Endometrium (tissue), 2 donors: ENCODE measurements at regions not wholly inside any gene's neighbourhood (a gene's known extent, or its start where the extent isn't known, plus 50 kb on each side); places are given as distances from the start of the nearest gene placed in this dataset.
A peak's percentile ranks its signal among the peaks of the same experiment; 100 is the strongest.
"Not testable (repeated sequence)": the region's sequence is repeated elsewhere in the genome, so short reads cannot be mapped to it uniquely, and the experiment has no call there.

ENCODE experiments used
- FAIRE-seq: peaks from 2 replicates; lab custom pipeline; 2012; peaks lifted over from hg19 to GRCh38; lab: Jason Lieb, UNC
- donor health status: control.
- donor health status: control.

DNA sequence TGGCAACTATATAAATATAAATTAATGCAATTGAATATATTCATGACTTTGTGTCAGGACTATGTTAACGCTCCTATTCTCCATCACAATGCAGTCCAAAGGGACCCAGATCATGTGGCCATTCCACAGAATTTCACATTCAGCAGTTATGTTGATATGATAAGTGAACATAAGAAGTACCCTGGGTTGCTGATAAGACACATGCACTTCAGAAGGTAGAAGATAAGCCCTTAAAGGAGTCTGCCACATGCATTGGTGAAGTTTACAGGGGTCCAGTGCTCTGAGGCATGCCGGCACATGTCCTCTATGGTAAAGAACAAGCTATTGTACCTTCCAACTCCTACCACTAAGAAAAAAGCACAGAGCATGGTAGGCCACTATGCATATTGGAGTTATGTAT lies 76.4 kb downstream of the PHAX start:
- no peak for FAIRE-seq

DNA sequence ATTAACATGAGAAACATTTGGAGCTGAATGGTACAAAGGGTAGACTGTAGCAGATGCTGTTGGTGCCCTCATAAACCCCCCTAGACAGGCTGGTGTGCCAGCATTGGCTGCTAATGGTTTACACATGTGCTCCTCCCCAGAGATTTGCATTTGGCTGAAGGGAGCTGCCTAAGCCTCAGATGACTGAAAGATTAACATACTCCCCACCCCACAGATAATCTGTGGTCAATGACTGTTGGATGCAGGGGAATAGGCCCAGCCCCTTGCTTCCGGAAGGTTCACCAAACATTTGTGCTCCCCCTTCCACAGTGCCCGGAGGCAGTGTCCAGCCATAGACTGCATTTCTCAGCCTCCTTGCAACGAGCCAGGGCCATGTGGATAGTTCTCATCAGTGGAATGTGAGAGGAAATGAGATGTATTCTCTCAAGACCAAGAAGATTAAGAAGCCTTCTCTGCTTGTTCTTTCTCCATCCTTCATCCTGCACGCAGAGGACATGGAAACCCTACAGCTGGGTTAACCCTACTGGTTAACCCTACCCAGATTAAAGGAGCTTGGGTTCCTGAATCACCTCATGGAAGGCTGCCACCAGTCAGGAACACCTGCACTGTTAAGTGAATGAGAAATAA lies 79.6 kb downstream of the PHAX start:
- FAIRE-seq, result no peak

DNA sequence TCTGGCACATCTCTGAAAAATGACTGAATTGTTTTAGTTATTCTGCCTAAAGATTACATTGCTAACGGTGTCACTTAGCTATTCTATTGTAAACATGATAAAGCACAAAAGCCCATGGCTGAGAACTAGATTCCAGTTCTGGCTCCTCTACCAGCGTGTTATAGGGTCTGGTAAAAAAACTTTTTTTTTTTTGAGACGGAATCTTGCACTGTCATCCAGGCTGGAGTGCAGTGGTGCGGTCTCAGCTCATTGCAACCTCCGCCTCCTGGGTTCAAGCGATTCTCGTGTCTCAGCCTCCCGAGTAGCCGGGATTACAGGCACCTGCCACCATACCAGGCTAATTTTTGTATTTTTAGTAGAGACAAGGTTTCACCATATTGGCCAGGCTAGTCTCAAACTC lies 80.6 kb downstream of the PHAX start:
- not testable (repeated sequence) for FAIRE-seq

DNA sequence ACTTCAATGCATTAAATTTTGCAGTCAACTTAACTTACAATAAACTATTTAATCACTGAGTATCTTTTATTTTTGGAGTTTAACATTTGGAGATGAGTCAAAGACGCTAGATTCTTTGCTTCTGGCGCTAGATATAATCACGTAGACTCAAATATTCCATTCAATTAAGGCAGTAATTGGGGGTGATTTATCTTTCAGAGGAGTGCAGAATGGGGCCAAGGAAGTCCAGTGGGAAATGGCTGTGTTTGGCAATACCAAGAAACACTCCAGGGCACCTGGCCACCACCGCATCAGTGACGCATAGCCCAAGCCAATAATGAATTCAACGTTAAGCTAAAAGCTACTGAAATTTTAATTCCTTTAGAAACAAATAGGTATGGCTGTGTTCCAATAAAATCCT lies 81.2 kb downstream of the PHAX start:
- FAIRE-seq, result no peak

DNA sequence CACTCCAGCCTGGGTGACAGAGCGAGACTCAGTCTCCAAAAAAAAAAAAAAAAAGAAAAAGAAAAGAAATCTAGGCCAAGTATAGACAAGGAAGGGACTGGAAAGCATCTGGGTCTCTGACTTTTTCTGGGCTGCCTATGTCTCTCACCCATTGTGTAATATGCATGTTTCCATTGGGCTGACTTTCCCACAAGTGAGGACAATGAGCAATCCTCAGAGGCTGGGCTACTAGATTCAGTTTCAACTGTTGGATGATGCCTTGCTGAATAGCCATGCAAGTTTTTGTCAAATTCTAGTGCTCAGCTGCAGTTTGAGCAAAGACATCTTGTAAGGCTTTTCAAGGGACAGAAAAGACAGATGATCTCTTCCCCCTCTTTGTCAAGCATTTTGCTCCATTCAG lies 82.1 kb downstream of the PHAX start:
- FAIRE-seq, result no peak

DNA sequence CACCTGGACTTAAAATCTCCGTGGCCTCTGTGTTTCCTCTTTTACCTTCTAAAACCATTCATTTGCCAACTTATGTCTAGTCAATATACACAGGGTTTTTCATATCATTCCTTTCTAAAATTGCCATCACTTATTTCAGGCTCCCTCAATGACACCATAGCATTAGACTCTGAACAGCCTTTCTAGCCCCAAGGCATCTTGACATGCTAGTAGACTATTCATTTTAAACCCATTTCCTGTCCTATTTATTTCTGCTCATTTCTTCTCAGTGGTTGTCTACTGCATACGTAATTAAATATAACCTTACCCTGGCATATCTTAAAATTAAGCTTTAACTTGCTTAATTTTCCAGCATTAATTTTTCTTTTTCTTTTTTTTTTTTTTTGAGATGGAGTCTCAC lies 83.2 kb downstream of the PHAX start:
- no peak for FAIRE-seq

DNA sequence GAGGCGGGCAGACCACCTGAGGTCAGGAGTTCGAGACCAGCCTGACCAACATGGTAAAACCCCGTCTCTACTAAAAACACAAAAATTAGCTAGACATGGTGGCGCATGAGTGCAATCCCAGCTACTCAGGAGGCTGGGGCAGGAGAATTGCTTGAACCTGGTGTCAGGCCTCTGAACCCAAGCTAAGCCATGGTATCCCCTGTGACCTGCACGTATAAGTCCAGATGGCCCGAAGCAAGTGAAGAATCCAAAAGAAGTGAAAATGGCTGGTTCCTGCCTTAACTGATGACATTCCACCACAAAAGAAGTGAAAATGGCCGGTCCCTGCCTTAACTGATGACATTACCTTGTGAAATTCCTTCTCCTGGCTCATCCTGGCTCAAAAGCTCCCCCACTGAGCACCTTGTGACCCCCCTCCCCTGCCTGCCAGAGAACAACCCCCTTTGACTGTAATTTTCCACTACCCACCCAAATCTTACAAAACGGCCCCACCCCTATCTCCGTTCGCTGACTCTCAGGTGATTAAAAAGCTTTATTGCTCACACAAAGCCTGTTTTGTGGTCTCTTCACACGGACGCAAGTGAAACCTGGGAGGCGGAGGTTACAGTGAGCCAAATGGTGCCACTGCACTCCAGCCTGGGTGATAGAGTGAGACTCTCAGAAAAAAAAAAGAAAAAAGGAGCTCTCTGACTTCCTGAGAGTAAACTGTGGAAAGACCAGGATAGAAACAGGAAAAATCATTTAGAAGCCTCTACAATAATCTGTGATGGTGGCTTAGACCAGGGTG lies 84.1 kb downstream of the PHAX start:
- not testable (repeated sequence) for FAIRE-seq

DNA sequence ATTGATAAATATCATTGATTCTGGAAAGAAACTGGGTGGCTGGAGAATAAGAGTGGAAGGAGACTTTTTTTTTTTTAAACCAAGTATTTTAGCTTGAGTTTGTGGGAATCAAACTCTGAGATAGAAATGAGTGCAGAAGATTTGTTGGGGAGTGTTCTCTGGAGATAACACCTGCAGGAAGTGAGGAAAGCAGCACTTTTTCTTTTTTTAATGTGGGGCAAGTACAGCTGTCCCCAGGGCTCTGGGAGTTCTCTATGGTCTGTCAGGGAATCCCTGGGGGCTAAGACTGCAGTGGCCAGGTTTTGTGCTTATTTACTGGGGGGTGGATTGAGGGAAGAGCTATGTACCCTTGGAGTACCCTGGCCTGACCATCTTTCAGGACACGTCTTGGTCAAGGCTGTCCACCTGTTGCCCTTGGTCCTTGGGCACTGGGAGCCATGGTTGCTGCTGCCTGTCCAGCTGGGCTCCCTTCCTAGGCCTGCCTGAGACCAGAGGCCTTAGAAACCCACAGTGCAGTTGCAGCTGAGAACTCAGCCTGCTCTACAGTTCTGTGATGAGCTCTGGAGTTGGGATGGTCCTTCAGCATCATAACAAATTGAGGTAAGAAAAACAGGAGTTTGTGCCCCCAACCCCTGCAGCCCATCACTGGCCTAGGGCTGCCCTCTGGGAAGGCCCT lies 85.8 kb downstream of the PHAX start:
- no peak for FAIRE-seq

DNA sequence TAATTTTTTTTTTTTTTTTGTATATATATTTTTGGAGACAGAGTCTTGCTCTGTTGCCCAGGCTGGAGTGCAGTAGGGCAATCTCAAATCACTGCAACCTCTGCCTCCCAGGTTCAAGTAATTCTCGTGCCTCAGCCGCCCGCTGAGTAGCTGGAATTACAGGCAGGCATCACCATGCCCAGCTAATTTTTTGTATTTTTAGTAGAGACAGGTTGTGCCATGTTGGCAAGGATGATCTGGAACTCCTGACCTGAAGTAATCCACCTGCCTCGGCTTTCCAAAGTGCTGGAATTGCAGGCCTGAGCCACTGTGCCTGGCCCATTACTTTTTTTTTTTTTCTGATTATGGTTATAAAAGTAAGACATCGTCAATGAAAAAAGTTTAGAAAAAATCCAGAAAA lies 84.0 kb upstream of the LMNB1 start:
- no peak for FAIRE-seq

DNA sequence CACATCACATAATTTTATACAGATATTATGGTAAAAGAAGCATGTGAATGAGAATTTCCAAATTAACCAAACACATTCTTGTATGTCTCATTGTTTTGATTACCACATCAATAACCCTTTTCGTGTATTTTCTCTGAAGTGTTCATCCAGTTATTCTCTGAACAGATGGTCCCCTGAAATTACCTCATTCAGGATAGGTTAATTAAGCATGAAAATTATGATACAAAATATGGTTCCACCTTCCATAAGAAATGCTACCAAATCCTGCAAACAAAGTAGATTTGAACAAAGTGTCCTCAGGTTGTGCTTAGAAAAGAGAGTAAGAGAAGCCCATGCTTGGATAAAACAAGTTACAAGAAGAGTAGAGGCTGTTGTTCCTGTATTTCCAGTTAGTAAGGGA lies 83.1 kb upstream of the LMNB1 start:
- FAIRE-seq, result no peak

DNA sequence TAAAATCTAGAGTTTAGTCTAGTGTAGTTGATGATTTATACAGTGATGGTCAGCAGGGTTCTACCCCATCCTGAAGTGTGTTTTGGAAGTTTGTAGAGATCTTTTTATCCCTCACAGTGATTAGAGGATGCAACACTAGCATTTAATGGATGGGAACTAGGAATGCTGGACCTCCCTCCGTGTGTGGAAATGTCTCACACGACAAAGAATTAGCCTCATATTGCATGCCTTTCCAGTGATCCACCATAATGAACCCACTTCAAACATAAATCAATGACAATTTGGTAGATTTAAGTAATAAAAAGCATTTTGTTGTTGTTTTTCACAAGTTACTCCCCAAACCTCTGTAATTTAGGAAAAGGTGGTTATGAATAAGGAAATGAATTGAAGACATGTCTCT lies 82.5 kb upstream of the LMNB1 start:
- FAIRE-seq, result peak; percentile 76

DNA sequence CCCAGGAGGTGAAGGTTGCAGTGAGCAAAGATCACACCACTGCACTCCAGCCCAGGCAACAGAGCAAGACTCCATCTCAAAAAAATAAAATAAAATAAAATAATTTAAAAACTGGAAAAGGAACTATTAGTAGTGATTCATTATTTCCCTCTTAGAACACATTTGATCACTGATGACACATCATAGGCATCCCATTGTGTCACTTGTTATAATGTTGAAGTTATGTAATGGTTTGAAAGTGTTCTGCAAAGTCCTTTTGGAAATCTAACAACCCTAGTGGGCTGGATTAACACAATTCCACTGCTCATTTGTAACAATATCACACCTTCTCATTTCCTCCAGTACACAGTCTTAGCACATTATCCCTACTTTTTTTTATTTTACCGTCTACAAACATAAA lies 81.8 kb upstream of the LMNB1 start:
- FAIRE-seq, result no peak

DNA sequence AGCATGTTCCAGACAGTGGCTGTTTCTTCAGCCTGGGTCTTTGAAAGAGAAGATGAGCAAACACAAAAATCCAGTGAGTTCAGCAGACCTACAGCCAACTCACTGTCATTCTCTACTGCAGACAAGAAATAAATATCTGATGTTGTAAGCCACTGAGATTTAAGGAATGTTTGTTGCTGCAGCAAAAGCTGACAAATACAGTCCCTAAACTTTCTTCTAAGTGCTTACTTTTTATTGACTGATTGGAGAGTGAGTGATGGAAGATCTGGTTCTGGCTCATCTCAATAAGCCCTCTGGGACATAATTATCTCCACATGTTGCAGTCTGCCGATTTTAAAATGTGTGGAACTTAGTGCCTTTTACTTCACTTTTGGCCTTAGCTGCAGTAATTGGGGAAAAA lies 69.9 kb upstream of the LMNB1 start:
- FAIRE-seq, result no peak

DNA sequence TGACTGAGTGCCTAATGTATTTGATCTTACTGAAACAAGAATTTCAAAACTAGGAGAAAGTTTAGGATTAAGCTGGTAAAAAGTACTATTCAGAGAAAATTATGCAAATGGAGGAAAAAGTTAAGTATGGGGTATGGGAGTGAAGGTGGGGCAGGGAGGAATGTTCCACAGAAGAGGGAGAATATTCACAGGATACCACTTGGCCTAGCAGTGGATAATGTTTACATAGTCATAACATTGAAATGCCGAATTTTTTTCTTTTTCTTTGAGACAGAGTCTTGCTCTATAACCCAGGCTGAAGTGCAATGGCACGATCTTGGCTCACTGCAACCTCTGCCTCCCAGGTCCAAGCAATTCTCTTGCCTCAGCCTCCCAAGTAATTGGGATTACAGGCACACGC lies 61.2 kb upstream of the LMNB1 start:
- FAIRE-seq, result no peak

DNA sequence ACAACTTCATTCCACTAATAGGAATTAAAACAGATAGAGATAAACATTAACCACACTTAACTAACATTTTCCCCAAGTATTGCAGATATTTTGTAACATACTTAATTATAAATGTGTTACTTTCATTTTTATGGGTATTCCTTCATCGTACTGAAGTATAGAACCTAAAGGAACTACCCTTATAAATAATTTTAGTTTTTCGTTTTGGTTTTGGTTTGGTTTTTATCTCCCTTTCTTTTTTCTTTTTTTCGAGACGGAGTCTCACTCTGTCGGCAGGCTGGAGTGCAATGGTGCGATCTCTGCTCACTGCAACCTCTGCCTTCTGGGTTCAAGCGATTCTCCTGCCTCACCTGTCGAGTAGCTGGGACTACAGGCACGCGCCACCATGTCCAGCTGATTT lies 60.1 kb upstream of the LMNB1 start:
- FAIRE-seq, result no peak

DNA sequence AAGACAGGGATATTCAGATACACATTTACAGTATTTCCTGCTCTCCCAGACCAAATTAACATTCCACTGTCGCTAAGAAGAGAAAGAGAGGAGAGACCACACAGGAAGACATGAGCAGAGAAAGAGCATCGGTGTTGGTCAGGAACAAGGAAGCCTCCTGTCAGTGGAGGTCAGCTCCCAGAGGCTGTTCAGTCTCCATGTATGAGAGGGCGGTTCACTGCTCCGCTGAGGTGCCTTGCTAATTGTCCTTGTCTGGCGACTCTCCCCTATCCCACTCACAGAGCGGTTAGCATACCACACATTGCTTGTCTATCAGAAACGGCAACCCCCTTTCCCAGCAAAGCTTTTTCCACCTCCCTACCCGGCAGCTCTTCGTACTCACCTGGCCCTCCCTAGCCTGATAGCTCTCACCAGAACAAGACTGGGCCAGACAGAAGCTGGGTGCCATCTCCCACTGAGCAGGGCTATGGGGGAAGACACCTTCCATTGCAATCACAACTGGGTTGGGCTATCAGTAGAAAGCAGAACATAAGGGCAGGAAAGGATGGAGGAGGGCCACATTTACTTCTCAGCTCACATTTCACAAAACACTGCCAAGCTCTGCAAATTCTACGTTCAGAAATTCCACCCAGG lies 58.6 kb upstream of the LMNB1 start:
- no peak for FAIRE-seq

DNA sequence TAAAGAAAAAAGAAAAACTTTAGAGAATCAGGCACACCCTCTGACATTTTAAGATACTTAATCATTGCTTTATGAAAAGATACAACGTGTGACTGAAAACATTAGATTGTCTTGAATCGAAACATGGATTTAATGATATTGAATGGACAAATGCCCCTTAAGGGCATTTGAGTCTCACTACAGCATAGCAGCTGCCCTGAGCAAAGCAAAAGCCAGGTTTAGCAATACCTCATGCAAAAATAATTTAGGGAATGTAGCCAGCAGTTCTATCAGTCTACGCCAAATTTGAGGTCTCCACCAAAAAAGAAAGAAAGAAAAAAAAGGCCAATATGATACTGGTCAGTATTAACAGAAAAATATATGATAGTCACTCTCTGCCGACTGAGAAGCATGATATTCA lies 56.6 kb upstream of the LMNB1 start:
- FAIRE-seq, result no peak

DNA sequence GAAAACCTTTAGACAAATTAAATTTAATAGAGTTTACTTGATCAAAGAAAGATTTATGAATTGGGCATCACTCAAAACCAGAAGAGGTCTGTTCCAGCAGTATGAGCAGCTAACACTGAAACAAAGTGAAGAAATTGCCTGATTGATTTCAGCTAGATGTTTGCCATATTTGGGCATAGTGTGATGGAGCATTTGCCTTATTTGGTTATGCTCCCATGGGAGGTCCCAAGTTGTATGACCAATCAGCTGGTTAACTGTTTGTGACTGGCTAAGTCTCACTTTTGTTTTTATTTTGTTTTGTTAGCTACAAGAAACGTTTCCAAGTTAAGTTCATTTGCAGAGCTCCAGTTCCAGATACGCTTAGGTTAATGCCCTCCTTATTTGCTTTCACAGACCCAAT lies 53.3 kb upstream of the LMNB1 start:
- FAIRE-seq, result no peak
